GM19240 (cell line): ENCODE measurements at regions not wholly inside any gene's neighbourhood (a gene's known extent, or its start where the extent isn't known, plus 50 kb on each side); places are given as distances from the start of the nearest gene placed in this dataset.
"Not testable (repeated sequence)": the region's sequence is repeated elsewhere in the genome, so short reads cannot be mapped to it uniquely, and the experiment has no call there.

Experiments used
- DNase-seq: peaks from one replicate; pipeline ENCODE4 v3.0.0; 2011; ENCODE audit warnings: low spot score; ENCODE audit not compliant: insufficient read length

DNA sequence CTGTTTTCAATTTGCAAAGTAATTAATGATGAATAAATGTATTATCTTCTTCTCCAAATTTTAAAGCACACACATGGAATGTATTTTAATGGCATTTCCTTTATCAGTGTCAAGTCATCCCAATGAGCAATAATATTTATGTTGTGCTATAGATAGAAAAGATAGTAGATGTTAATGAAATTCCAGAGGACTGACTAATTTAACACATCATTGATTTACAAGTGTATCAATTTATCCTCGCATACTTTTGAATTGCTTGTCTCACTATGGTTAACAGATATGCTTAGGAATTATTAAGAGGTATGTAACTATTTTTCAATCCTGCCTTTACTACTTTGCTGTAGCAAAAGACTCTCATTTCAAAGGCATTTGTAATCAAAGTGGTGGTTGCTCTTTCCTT is 842.9 kb downstream of the SLC6A15 start:
- no peak for DNase-seq

DNA sequence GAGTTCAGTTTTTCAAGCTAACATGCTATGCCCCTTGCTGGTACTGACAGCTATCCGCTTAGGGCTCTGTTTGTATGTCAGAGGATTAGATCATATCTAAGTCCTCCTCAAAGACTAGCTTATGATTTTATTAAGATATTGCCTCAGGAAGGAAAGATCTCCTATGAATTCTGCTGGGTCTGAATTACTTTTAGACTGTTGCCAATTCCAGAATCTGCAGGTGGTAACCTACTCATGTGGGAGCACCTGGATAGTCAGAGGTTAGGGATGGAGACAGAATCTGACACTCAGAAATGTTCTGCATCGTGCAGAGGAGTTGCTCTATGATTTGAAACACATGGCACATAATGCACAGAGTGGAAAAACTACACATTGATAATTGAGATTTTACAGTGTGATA is 843.4 kb downstream of the SLC6A15 start:
- no peak for DNase-seq

DNA sequence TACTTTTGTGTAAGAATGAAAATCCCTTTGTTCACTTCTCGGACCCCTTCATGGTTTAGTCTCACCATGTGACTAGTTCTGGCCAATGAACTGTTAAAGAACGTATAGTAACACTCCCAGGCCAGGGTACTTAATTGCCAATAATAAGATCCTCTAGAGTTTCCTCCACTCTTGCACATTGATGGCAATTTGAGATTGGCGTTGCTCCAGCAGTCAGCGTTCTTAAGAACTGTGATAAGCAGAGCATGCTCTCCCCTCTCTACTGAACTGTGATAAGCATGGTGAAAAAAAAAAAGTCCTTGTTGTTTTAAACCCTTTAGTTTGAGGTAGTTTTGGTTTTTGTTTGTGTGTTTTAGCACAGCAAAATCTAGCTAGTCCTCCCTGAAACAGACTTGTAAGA is 854.5 kb downstream of the SLC6A15 start:
- no peak for DNase-seq

DNA sequence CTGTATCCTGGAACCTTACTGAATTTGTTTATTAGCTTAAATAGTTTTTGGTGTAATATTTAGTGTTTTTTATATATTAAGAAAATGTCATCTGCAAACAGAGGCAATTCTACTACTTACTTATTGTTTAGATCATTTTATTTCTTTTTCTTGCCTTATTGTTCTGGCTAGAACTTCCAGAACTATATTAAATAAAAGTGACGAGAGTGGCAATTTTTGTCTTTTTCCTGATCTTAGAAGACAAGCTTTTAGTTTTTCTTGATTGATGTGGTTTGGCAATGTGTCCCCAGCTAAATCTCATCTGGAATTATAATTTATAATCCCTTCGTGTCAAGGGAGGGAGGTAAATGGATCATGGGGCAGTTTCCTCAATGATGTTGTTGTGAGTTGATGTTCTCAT is 857.8 kb downstream of the SLC6A15 start:
- no peak for DNase-seq

DNA sequence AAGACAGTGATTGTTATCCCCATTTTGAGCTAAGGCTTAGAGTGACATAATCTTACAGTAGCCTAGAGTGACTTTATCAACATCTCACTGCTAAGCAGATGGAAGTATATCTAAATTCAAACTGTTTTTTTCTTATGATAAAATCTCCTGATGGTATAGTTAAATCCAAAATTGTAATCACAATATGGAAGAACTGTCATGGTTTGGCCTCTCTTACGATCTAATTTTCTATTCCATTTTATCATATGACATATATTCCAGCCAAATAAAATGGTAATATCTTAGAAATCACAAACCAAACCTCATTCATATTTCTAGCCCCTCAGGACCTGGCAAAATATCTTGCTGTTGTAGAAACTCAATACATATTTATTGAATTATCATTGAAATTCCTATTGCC is 864.7 kb downstream of the SLC6A15 start:
- DNase-seq, result no peak

DNA sequence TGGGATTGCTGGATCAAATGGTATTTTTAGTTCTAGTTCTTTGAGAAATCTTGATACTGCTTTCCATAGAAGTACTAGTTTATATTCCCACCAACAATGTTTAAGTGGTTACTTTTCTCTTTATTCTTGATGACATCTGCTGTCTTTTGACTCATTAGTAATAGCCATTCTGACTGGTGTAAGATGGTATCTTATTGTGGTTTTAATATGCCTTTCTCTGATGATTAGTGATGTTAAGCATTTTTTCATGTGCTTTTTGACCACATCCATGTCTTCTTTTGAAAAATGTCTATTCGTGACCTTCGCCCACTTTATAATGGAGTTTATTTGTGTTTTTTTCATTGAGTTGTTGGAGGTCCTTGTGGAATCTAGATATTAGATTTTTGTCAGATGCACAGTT is 865.7 kb downstream of the SLC6A15 start:
- DNase-seq, result no peak

DNA sequence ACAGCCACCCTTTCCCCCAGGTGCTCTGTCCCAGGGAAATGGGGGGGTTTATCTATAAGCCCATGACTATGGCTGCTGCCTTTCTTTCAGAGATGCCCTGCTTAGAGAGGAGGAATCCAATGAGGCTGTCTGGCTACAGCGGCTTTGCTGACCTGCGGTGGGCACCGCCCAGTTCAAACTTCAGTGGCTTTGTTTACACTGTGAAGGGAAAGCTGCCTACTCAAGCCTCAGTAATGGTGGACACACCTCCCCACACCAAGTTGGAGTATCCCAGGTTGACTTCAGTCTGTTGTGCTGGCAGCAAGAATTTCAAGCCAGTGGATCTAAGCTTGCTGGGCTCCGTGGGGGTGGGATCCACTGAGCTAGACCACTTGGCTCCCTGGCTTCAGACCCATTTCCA is 869.2 kb downstream of the SLC6A15 start:
- DNase-seq, result no peak

DNA sequence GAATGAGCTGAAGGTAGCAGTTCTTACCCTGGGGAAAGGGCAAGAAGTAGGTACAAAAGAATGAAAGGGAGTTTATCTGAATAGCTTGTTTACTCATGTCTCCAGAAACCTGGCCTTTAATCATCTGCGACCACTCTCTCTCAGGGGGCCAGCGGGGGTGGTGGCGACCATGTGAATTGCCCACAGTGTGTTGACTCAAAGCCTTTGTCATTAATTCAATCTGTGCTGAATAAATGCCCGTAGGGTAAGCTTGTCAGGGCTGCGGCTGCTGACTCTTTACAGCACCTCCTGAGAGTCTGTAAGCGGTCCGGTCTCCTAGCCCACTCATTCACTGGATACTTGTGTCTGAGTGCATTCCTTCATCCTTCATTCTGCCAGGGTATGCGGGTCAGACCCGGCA is 874.4 kb downstream of the SLC6A15 start:
- DNase-seq, result no peak

DNA sequence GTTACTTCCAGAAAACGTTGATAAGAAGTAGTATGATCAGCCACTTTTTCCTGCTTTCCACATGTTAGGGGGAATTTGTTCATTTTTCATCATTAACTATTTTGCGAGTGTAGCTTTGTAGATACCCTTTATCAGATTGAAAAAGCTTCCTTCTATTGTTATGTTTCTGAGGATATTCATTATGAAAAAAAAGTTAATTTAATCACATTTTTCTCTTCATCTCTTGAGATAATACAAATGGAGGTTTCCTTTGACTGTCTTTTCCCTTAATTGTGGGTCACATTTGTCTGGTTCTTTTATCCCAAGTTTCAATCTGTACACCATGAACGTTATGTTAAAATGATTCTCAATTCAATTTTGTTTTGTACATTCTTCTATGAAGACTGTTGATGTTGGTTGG is 875.7 kb downstream of the SLC6A15 start:
- no peak for DNase-seq

DNA sequence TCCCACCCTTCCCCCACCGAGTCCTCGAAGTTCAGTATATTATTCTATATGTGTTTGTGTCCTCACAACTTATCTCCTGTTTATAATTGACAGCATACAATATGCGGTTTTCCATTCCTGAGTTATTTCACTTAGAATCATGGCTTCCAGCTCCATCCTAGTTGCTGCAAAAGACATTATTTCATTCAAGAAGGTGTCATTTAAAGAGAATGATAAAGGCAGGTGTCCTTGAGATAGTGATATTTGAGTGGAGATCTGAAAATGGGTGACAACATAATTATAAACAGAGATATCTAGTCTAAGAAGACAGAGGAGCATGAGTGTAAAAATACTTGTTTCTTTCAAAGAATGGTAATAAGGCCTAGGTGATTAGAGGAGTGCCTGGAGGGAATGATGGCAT is 876.8 kb downstream of the SLC6A15 start:
- no peak for DNase-seq

DNA sequence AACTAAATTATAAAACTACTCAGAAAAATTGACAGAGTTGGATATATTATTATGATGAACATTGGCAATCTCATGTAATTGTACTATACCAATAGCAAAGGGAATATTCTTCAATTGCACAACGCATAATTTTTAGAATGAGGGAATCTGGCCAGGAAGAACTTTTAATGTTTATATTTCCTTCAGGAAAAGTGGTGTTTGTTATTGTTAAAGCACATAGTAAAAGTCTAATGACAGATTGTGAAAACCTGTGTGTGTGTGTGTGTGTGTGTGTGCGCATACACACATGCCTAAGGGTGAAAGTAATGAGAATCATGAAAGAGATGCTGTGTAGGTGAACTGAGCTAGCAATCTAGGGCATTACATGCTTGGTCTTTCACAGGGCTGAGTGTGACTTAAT is 877.7 kb downstream of the SLC6A15 start:
- DNase-seq, result no peak

DNA sequence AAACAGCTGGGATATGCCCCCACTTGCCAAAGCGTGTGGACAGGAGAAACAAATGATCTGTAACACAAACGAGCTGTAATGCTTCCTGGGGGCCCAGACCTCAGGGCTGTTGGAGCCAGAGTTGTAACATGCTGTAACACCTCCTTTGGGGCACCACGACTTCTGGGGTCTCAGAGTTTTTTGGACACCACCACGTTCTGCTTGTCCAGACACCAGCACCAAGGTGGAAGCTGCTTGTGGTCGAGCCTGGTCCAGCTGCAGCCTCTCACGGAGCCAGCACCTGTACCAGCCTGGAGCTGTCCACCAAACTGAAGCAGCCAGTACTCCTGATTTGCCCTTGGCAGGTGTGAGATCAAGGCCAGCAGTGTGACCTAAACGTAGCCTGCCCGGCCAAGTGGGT is 879.4 kb downstream of the SLC6A15 start:
- no peak for DNase-seq

DNA sequence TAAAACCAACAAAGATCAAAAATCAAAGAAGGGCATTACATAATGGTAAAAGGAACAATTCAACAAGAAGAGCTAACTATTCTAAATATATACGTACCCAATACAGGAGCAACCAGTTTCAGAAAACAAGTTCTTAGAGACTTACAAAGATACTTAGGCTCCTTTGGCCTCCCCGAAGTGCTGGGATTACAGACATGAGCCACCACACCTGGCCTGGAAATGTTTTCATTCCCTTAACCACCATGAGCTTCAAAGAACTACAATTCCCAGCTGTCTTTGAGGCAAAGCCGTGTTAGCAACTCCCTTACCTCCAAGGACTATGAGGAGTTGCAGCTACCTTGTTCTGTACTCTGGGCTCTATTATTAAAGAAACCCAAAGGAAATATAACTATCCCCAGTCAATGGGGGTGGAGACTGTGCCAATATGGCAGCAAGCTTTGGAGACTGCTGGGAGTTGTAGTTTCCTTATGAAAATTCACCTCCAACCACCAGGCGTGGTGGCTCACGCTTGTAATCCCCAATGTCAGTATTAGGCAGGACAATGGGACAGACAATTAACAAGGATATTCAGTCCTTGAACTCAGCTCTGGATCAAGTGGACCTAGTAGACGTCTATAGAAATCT is 893.9 kb downstream of the SLC6A15 start:
- not testable (repeated sequence) for DNase-seq

DNA sequence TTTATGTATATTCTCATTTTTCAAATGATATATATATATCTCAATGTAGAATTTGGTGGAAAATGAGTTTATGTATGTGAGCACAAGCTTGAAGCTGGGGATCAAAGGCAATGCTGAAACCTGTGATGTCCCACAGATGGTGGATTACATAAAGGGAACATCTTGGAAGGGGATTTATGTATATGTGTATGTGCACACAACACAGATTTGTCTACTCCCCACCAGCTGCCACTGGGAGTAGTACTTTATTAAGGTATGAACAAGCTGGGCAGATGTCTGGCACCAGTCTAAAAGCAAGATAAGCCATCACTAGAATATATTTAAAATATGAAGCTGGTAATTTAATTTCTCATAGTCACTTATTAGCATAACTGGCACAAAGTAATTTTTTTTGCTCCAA is 895.6 kb downstream of the SLC6A15 start:
- DNase-seq, result no peak

DNA sequence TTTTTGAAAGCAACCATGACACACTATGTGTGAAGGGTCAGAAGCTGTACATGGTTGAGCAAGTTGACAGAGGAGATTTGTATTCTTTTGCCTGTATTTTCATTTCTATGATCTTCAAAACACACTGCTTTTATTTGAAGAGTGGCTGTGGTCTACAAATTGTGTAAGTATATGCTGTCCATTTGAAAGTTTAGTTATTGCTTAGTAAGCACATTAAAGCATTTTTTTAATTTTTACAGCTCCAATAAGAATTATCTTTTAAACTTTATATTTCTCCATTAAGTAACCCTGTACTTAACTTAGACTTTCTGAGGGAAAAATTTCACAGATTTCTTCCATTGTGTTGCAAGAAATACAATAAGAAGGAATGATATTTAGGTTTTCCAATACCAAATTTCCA is 915.2 kb downstream of the SLC6A15 start:
- no peak for DNase-seq

DNA sequence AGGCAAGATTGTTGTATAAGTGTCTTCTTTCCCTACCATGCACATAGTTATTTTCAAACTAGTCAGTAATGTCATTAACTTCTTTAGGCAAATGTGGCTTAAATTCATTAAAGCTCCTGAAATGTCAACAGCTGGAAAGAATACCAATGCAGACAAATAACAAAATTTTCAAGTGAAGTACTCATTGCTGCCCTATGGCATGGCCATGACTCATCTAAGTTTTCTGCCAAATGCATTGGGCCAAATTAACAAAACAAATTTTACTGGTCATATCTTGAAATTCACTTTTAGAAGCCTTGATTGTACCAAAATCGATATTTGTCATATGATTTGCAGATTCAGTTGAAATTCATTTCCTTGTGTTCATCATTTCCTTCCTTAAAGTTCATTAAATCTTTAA is 915.9 kb downstream of the SLC6A15 start:
- no peak for DNase-seq

DNA sequence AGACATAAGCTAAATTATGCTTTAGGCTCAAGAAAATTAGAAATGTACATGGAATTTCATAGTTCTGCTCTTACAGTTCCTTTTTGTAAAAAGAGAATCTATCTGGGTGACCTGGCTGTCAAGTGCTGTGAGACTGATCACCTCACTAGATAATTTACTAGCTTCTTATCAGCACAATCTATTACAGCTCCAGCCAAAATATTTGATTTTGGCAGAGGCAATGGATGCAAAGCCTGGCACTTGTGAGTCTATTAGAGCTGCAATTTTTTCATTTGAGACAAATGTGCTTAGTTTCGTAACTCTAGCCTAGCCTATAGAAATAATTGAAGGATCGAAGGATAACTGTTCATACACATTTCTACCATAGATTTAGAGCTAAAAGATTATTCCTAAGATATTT is 927.5 kb downstream of the SLC6A15 start:
- no peak for DNase-seq

DNA sequence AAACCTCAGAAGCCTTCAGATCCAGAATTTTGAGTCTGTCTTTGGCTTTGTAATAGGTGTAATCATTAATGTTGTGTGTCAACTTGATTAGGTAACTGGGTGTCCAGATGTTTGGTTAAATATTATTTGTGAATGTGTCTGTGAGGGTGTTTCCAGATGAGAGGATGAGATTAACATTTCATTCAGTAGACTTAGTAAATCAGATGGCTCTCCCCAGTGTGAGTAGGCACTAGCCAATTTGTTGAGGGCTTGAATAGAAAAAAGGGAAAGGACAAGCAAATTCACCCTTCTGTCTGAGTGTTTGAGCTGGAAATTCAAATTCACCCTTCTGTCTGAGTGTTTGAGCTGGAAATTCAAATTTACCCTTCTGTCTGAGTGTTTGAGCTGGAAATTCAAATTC is 932.2 kb downstream of the SLC6A15 start:
- no peak for DNase-seq

DNA sequence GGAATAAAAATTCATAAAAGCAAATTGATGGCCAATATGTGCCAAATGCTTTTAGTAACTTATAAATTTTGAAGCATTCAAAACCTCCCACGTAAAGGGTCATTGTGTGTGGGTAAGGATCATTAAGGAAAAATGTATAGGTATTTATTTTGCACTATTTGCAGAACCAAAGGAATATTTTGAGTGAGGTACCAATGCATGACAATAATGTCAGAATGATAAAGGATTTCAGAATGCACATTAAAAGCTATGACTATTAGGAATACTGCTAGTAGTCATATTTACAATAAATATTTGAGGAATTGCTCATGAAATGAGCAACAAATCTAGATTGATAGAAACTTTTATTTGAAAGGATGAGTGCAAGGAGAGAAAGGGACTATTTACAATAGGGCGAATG is 932.8 kb downstream of the SLC6A15 start:
- DNase-seq, result no peak

DNA sequence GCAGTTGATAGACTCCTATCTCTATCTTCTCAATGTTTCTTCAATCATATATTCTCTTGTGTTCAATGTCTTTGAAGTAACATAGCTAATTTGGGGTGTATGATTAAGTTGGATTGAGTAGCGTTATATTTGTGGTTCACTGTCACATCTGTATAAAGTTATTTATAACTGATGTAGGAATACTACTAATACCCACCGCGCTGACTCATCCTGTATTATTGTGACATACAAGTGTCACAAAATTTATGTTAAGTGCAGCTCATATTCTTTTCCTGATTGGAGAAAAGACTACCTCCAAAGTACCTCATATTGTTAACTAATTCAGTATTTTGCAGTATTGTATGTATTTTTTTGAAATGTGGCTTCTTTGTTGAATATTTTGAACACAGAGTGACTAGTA is 940.8 kb downstream of the SLC6A15 start:
- no peak for DNase-seq

DNA sequence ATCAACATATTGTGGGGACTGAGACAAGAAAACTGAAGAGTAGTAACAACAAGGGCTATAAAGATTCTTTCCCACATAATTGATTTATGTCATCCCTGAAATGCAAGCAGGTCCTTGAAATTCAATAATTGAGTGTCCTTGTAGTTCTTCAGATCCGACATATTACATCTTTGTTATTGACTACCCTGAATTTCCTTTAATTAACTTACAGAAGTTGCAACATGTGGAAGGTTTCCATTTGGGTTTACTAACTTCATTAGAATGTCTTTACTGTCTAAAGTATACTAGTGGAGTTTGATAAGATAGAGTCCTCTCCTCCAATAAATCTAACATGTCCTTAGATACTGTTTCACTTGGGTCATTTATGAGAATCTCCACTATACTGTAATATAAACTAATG is 951.8 kb downstream of the SLC6A15 start:
- no peak for DNase-seq

DNA sequence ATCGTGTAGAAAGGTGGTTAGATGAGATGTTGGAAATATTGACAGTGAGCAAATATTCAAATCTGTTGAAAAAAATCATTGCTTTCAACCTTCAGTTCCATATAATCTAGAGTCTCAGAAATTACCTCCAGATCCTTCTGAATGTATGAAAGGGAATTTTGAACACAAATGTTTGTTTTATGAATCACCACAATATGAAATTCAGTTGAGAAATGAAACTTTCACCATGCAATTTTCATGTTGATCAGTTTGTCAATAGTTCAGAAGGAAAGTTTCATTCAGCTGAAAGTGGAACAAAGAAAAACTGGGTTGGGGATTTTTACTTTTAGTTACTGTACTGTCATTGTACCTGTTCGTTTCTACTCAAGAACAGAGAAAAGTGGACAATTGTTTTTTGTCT is 953.6 kb downstream of the SLC6A15 start:
- DNase-seq, result no peak

DNA sequence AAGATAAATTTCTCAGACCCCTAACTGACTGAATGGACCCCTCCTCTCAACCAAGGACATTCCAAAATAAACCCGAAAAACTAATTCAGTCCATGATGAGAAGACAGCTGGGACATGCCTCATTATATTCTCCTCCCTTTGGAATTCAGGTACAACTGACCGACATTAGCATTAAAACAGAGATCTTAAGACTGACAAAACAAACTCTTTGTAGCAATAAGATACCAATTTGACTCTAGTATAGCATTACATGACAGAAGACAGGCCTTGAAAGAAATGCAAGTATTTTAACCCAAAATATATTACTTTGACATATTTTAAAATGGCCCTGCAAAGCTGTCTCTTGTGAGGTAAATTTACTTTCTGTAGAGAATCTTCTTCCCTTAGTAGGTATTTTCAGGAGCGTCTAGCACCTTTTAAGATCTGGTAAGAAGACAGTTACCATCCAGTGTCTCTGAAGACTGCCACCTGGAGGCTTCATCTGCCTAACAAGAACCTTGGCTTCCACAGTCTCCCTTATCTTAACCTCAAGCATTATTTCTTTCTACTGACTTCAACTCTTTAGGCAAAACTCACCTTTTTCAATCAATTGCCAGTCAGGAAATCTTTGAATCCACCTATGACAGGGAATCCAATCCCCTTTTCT is 957.5 kb downstream of the SLC6A15 start:
- DNase-seq, result no peak
